HG02678 (cell line): ENCODE measurements at regions not wholly inside any gene's neighbourhood (a gene's known extent, or its start where the extent isn't known, plus 50 kb on each side); places are given as distances from the start of the nearest gene placed in this dataset.
"Not testable (repeated sequence)": the region's sequence is repeated elsewhere in the genome, so short reads cannot be mapped to it uniquely, and the experiment has no call there.

Experiments used
- ATAC-seq: cut with Tn5 transposase; IDR thresholded peaks from one replicate; pipeline ENCODE4 v1.9.1; 2021; ENCODE audit warnings: mild to moderate bottlenecking, moderate library complexity; ENCODE audit not compliant: unreplicated experiment

DNA sequence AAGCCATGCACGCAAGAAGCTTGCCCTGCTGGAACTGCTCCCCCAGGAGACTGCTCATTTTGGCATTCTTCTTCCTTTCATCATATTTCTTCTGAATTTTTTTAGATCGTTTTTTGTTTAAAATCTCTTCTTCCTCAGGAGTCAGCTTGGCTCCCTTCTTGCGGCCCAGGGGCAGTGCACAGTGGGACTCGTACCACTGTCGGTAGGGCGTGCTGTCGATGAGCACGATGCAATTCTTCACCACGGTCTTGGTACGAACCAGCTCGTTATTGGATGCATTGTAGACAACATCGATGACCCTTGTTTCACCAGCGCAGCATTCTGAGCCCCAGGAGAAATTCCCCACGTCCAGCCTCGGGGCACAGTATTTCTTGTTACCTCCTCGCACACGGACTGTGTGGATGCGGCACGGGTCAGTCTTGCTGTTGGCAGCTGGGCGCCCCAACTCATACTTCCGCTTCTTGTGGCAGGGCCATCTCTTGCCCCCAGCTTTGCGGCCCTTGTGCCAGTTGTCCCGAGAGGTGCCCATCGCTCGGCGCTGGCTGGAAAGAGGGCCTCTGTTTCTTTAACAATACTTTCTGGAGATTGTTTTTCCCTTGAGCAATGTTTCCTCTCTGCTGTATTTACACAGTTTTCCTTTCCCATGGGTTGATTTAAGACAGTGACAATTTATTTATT is 452.4 kb downstream of the TMEM121 start:
- no peak for ATAC-seq

- ATAC-seq, result no peak
These were observed 453.1 kb downstream of the TMEM121 start for GRCh38 chr14:105979446-105979845.

DNA sequence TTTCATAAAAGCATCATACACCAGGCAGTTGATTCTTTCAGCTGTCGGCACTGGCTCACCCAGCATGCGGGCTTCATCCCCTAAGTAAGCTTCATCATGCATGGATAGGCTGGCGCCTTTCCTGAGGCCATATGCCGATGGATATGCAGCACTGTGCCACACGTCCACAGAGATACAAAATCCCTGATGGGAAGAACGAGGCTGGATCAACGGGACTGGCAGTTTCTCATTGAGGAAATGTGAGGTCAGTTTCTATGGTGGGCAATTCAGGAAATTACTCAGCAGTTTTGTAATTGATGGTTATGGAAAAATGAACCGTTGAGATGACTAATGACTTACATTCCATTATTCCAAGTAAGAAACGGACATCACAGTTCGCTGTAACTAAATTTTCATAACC is 453.8 kb downstream of the TMEM121 start:
- no peak for ATAC-seq

GRCh38 chr14:105981517-105982302 is 455.3 kb downstream of the TMEM121 start:
- ATAC-seq, result not testable (repeated sequence)

DNA sequence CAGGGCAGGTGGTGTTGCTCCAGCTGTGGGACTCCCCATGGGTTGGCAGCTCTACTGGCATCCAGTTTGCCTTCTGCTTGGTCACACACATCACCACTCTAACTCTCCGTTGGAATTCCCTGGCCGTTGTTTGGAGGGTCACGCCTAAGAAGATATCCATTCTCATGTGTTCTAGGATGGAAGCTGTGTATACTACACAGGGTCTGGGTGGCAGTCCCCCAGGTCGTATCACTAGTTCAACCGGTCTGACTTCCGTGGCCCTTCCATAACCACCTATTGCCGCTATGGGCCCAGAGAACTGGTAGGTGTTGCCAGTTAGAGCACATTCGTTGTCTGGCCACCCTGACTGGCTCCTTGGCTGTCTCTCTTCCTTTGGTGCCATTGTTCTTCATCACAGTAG is 456.3 kb downstream of the TMEM121 start:
- ATAC-seq, result no peak

- ATAC-seq, result no peak
These were observed 460.5 kb downstream of the TMEM121 start for GRCh38 chr14:105986894-105987284.

GRCh38 chr14:105987563-105987962 is 461.2 kb downstream of the TMEM121 start:
- ATAC-seq, result no peak

DNA sequence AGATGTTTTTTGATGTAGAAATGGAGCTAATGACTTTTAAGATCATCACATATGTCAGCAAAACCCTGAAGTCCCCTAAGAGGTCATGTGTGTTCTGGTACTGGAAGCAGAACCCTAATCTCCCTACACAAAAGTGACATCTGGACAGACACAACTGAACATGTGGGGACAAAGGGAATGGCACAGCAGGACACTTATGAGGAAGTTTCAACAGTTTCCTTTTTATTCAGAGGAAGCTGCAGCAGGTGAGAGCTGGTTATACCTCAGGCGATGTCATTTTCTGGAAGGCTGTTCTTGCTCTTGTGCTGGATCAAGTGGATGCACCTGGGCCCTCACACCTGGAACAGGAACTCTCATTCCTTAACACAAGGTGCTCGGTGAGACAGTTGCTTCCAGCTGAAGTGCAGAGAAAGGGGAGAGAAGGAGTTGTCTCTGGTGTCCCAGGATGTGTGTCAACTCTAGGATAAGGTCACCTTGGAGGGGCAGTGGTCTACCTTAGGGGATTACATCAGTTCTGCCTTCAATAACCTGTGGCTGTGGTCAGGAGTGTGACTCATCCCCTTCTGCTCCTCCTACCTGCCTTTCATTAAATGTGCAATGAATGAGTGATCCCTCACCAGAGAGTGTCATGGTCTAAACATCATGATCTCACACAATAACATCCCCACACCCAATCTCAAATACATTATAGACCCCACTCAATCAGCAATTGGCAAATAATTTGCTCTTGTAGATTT is 463.4 kb downstream of the TMEM121 start:
- no peak for ATAC-seq

DNA sequence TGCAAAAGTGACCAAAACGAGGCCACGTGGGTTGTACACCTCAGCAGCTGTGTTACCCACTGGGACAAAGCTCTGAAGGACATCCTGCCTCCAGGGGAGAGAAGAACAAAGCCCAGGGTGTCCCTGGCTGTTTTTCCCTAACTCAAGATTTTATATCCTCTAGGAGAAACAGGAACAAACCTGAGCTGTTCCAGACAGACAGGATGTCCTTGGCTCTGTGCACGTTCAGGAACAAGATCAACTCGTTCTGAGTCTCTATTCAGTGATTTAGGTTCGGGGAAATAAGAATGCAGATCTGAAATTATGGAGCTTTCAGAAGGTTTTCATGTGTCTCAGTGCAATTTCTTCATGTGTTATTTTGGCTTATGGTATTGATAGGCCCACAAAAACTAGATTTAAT is 465.3 kb downstream of the TMEM121 start:
- ATAC-seq, result not testable (repeated sequence)

DNA sequence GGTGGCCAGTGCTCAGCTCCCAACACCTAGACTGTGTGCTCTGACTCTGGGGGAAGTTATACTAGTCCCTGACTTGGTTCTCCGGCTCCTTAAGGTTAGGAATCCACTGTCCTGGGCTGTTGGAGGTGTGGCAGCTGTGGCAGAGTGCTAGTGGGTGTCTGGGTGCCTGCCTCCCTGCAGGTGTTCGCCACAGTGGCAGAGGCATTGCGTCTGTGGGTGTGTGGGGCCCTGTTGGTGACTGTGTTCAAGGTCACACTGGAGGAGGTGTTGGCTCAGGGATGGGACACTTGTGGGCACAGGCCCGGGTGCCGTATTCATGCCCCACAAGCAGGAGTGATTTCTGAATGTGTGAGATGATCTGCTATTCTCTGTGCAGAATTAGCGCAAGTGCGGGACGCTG is 467.4 kb downstream of the TMEM121 start:
- ATAC-seq, result no peak

- ATAC-seq, result not testable (repeated sequence)
These were observed 468.8 kb downstream of the TMEM121 start for GRCh38 chr14:105995011-105995710.

GRCh38 chr14:105998597-105998996 is 472.2 kb downstream of the TMEM121 start:
- ATAC-seq, result not testable (repeated sequence)

DNA sequence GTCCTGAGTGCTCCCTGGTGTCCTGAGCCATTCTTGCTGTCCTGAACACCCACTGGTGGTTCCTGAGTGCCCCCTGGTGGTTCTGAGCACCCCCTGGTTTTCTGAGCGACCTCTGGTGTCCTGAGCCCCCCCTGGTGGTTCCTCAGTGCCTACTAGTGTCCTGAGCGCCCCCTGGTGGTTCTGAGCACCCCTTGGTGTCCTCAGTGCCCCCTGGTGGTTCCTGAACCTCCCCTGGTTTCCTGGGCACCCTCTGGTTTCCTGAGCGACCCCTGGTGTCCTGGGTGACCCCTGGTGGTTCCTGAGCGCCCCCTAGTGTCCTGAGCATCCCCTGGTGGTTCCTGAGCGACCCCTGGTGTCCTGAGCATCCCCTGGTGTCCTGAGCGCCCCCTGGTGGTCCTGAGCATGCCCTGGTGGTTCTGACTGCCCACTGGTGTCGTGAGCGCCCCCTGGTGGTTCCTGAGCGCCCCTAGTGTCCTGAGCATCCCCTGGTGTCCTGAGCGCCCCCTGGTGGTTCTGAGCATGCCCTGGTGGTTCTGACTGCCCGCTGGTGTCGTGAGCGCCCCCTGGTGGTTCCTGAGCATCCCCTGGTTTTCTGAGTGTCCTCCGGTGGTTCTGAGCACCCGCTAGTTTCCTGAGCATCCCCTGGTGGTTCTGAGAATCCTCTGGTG is 473.1 kb downstream of the TMEM121 start:
- ATAC-seq, result peak; percentile 92

- ATAC-seq, result peak; percentile 28
These were observed 473.7 kb downstream of the TMEM121 start for GRCh38 chr14:106000029-106000511.

DNA sequence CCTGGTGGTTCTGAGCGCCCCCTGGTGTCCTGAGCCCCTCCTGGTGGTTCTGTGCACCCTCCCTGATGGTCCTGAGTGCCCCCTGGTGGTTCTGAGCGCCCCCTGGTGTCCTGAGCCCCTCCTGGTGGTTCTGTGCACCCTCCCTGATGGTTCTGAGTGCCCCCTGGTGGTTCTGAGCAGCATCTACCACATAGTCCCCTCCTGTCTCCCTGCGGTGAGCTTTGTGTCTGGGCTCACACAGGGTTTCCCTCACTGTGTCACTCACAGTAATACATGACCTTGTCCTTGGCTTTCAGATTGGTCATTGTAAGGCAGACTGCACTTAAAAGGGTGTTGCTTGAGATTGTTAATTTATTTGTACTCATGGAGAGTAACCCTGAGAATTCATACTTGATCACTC is 474.9 kb downstream of the TMEM121 start:
- ATAC-seq, result not testable (repeated sequence)

- ATAC-seq, result no peak
These were observed 477.0 kb downstream of the TMEM121 start for GRCh38 chr14:106003351-106003750.

- not testable (repeated sequence) for ATAC-seq
These were observed 478.8 kb downstream of the TMEM121 start for GRCh38 chr14:106004937-106005795.

- not testable (repeated sequence) for ATAC-seq
These were observed 479.7 kb downstream of the TMEM121 start for GRCh38 chr14:106006043-106006442.

- ATAC-seq, result not testable (repeated sequence)
These were observed 480.3 kb downstream of the TMEM121 start for GRCh38 chr14:106006716-106007115.
